ENCODE measurements at regions not wholly inside any gene's neighbourhood (a gene's known extent, or its start where the extent isn't known, plus 50 kb on each side); places are given as distances from the start of the nearest gene placed in this dataset.

DNA sequence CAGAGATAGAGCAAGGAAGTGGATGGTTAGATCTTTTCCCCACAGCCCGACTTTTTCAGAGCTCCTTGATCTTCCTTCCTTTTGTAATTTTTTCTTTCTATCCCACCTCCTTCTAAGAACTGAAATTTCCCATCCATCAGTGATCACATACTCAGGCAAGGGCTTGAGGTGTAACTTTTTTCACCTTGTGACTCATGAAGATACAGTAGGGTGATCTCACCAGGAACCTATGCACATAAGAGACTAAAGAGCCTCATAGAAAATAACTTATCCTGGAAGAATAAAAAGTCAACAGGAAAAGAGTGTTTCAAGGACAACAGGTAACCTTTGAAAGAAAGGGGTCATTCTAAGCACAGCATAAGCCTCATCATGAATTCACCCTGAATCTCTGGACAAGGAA is 131.2 kb upstream of the HCCS start:
- TF ChIP-seq, protein P1, sequence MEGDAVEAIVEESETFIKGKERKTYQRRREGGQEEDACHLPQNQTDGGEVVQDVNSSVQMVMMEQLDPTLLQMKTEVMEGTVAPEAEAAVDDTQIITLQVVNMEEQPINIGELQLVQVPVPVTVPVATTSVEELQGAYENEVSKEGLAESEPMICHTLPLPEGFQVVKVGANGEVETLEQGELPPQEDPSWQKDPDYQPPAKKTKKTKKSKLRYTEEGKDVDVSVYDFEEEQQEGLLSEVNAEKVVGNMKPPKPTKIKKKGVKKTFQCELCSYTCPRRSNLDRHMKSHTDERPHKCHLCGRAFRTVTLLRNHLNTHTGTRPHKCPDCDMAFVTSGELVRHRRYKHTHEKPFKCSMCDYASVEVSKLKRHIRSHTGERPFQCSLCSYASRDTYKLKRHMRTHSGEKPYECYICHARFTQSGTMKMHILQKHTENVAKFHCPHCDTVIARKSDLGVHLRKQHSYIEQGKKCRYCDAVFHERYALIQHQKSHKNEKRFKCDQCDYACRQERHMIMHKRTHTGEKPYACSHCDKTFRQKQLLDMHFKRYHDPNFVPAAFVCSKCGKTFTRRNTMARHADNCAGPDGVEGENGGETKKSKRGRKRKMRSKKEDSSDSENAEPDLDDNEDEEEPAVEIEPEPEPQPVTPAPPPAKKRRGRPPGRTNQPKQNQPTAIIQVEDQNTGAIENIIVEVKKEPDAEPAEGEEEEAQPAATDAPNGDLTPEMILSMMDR (conservative IDR thresholded peaks at IDR 0.05; ENCODE audit: low read length): no peak
- TF ChIP-seq EZH2phosphoT487 (IDR thresholded peaks at IDR 0.05; ENCODE audit: borderline replicate concordance): no peak
